ENCODE measurements at regions not wholly inside any gene's neighbourhood (a gene's known extent, or its start where the extent isn't known, plus 50 kb on each side); places are given as distances from the start of the nearest gene placed in this dataset.

GRCh38 chr9:108196332-108197007 is 659.3 kb downstream of the ACTL7B start:
- DNase-seq (ENCODE audit: low spot score in 2 of 2) (no peak), ATAC-seq (replicated peaks; ENCODE audit: extremely low read depth, poor library complexity, severe bottlenecking) (no peak)
- H3K27ac Mint-ChIP-seq (ENCODE audit: low read depth), result no peak overlapping the region
- H3K4me1 Mint-ChIP-seq, result no peaks in the 10 kb centered on the region
- peaks cover 2% of the 10 kb centered on the region for H3K36me3 Mint-ChIP-seq (ENCODE audit: insufficient read depth)
- H3K4me3 Mint-ChIP-seq, result no peak overlapping the region
- H3K27me3 Mint-ChIP-seq, result no peaks in the 10 kb centered on the region
- peaks cover 24% of the 10 kb centered on the region for H3K9me3 Mint-ChIP-seq

- no peaks in the 10 kb centered on the region for H3K27me3 Mint-ChIP-seq
- peaks cover 18% of the 10 kb centered on the region for H3K9me3 Mint-ChIP-seq
- no peak for DNase-seq (ENCODE audit: low spot score in 2 of 2)
- no peak overlapping the region for H3K27ac Mint-ChIP-seq (ENCODE audit: low read depth)
- H3K4me1 Mint-ChIP-seq, result no peaks in the 10 kb centered on the region
- no peak overlapping the region for H3K4me3 Mint-ChIP-seq
- no peak for ATAC-seq (replicated peaks; ENCODE audit: extremely low read depth, poor library complexity, severe bottlenecking)
- no peaks in the 10 kb centered on the region for H3K36me3 Mint-ChIP-seq (ENCODE audit: insufficient read depth)
These were observed 661.6 kb downstream of the ACTL7B start for GRCh38 chr9:108194154-108194553.

DNA sequence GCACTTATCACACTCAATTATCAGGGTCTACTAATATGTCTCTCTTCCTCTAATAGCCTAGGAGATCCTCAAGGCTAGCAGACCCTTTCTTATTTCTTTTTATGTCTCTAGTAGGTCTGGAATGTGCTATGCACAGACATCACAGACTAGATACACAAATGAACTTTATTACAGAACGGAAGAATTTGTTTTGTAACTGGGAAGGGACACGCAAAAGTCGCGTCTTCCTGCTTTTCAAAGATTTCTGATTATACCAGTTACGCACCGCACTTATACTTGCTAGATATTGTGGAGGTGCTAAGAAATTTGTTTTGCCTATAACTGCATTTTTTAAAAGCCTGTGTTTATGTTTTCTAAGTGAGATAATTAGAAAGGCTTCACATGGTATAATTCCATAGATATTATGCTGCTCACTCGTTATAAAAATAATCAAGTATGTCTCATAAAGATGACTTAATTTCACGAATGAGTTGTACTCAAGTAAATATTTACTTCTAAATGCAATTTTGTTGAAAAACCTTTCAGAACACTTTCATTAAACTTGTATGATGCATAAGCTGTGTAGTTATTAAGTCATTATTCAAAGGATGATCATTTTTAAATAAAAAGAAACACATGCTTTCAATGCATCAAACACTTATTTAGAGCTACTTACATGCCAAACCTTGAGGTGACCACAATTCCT is 662.6 kb downstream of the ACTL7B start:
- Mint-ChIP-seq H3K27me3 (no peaks in the 10 kb centered on the region), H3K9me3 (peaks cover 18% of the 10 kb centered on the region), H3K4me1 (no peaks in the 10 kb centered on the region), H3K4me3 (no peak overlapping the region), H3K36me3 (ENCODE audit: insufficient read depth) (no peaks in the 10 kb centered on the region), H3K27ac (ENCODE audit: low read depth) (no peak overlapping the region)
- no peak for ATAC-seq (replicated peaks; ENCODE audit: extremely low read depth, poor library complexity, severe bottlenecking)
- no peak for DNase-seq (ENCODE audit: low spot score in 2 of 2)

GRCh38 chr9:108191065-108191464 is 664.7 kb downstream of the ACTL7B start:
- DNase-seq (ENCODE audit: low spot score in 2 of 2) (no peak), ATAC-seq (replicated peaks; ENCODE audit: extremely low read depth, poor library complexity, severe bottlenecking) (no peak)
- Mint-ChIP-seq H3K27ac (ENCODE audit: low read depth) (no peak overlapping the region), H3K4me3 (no peak overlapping the region), H3K36me3 (ENCODE audit: insufficient read depth) (no peaks in the 10 kb centered on the region), H3K27me3 (no peaks in the 10 kb centered on the region), H3K9me3 (peaks cover 18% of the 10 kb centered on the region), H3K4me1 (no peaks in the 10 kb centered on the region)

GRCh38 chr9:108188976-108189375 is 666.8 kb downstream of the ACTL7B start:
- Mint-ChIP-seq H3K9me3 (peaks cover 19% of the 10 kb centered on the region), H3K27ac (ENCODE audit: low read depth) (no peak overlapping the region), H3K36me3 (ENCODE audit: insufficient read depth) (no peaks in the 10 kb centered on the region), H3K4me1 (no peaks in the 10 kb centered on the region), H3K4me3 (no peak overlapping the region), H3K27me3 (no peaks in the 10 kb centered on the region)
- no peak for ATAC-seq (replicated peaks; ENCODE audit: extremely low read depth, poor library complexity, severe bottlenecking)
- DNase-seq (ENCODE audit: low spot score in 2 of 2), result no peak

DNA sequence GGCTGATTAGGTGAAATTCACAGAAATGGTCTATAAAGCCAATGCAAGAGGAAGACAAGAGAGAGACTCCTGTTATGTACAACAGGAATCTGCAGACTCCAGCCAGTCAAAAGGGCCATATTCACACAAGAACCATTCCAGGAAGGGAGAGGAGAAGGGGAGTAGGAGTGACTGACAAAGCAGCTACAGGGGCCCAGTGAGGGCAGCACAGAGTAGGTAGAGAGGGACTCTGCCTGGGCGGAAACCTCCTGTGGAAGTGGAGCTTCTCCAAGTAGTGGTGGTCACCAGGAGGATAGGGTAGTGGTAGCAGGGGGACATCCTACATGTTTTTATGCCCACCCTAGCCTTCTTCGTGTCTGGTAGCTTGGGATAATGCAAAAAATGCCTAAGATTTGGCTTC is 667.3 kb downstream of the ACTL7B start:
- no peaks in the 10 kb centered on the region for H3K27me3 Mint-ChIP-seq
- peaks cover 24% of the 10 kb centered on the region for H3K9me3 Mint-ChIP-seq
- H3K4me3 Mint-ChIP-seq, result no peak overlapping the region
- no peaks in the 10 kb centered on the region for H3K4me1 Mint-ChIP-seq
- no peaks in the 10 kb centered on the region for H3K36me3 Mint-ChIP-seq (ENCODE audit: insufficient read depth)
- H3K27ac Mint-ChIP-seq (ENCODE audit: low read depth), result no peak overlapping the region
- DNase-seq (ENCODE audit: low spot score in 2 of 2) (no peak), ATAC-seq (replicated peaks; ENCODE audit: extremely low read depth, poor library complexity, severe bottlenecking) (no peak)

DNA sequence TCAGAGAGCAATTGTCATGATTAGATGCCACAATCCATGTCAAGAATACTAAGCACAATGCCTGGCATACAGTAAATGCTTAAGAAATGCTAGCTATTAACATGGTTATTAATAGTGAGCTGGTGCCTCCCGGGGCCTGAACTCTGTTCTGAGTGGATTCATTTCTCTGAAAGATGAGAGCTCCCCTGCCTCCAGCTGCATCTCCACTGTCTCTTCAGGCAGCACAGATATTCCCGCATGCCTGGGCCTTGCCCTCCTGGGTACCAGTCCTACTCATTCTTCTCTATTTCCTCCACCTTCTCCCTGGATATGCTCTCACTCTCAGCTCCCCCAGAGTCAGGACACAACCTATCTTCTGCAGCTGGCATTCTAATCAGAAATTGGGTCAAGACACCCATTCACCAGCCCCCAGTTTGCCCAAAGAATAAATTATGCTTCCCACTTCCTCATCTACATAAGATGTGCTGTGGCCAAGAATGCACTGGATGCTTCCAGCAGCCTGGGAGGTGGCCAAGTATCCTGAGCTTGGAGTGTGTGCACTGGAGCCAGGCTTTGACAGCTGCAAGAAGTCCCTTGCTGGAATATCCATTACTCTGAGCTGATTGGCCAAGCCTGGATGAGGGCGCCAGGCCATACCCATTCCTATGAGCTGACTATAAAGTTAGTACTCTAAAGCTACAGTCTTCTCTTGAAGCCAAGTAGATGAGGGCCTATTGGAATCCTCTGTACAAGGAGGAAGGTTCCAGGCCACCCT is 669.0 kb downstream of the ACTL7B start:
- Mint-ChIP-seq H3K4me3 (no peak overlapping the region), H3K4me1 (no peaks in the 10 kb centered on the region), H3K9me3 (peaks cover 19% of the 10 kb centered on the region), H3K27ac (ENCODE audit: low read depth) (no peak overlapping the region), H3K27me3 (no peaks in the 10 kb centered on the region), H3K36me3 (ENCODE audit: insufficient read depth) (no peaks in the 10 kb centered on the region)
- ATAC-seq (replicated peaks; ENCODE audit: extremely low read depth, poor library complexity, severe bottlenecking), result no peak
- DNase-seq (ENCODE audit: low spot score in 2 of 2), result no peak

DNA sequence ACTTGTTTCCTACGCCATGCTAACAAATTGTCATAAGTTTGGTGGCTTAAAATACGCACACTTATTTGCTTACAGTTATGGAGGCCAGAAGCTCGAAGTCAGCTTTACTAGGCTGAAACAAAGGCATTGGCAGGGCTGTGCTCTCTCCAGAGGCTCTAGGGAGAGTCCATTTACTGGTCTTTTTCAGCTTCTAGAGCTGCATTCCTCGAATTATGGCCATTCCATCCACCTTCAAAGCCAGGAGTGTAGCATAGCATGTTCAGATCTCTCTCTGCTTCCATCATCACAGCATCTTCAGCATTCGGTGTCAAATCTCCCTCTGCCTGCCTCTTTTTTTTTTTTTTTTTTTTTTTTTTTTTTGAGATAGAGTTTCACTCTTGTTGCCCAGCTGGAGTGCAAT is 670.2 kb downstream of the ACTL7B start:
- Mint-ChIP-seq H3K27me3 (no peaks in the 10 kb centered on the region), H3K27ac (ENCODE audit: low read depth) (no peak overlapping the region), H3K4me1 (no peaks in the 10 kb centered on the region), H3K4me3 (no peak overlapping the region), H3K9me3 (peaks cover 21% of the 10 kb centered on the region), H3K36me3 (ENCODE audit: insufficient read depth) (no peaks in the 10 kb centered on the region)
- no peak for ATAC-seq (replicated peaks; ENCODE audit: extremely low read depth, poor library complexity, severe bottlenecking)
- no peak for DNase-seq (ENCODE audit: low spot score in 2 of 2)

DNA sequence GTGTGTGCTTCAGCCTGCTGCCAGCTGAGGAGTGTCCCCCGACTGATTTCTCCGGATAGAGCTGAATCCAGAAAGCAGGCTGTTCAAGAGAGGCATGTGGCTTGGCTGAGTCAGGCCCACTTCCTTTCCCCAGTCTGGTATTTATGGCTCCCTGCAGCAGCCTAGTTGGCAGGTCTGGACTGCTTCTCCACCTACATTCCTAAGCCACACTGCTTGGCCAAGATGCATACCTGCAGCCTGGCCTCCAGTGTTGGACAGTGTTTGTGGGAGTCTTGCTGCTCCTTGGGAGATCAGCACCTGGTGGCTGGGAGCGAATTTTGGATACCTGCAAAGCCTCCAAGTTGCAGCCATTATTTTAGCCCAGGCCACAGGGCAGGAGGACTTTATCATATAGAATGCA is 670.8 kb downstream of the ACTL7B start:
- H3K27ac Mint-ChIP-seq (ENCODE audit: low read depth), result no peak overlapping the region
- peaks cover 17% of the 10 kb centered on the region for H3K9me3 Mint-ChIP-seq
- H3K4me3 Mint-ChIP-seq, result no peak overlapping the region
- DNase-seq (ENCODE audit: low spot score in 2 of 2), result no peak
- H3K36me3 Mint-ChIP-seq (ENCODE audit: insufficient read depth), result no peaks in the 10 kb centered on the region
- ATAC-seq (replicated peaks; ENCODE audit: extremely low read depth, poor library complexity, severe bottlenecking), result no peak
- no peaks in the 10 kb centered on the region for H3K27me3 Mint-ChIP-seq
- H3K4me1 Mint-ChIP-seq, result no peaks in the 10 kb centered on the region

GRCh38 chr9:108184009-108184408 is 671.8 kb downstream of the ACTL7B start:
- H3K27ac Mint-ChIP-seq (ENCODE audit: low read depth), result no peak overlapping the region
- no peaks in the 10 kb centered on the region for H3K36me3 Mint-ChIP-seq (ENCODE audit: insufficient read depth)
- no peak overlapping the region for H3K4me3 Mint-ChIP-seq
- no peaks in the 10 kb centered on the region for H3K27me3 Mint-ChIP-seq
- DNase-seq (ENCODE audit: low spot score in 2 of 2), result no peak
- H3K9me3 Mint-ChIP-seq, result peaks cover 17% of the 10 kb centered on the region
- no peak for ATAC-seq (replicated peaks; ENCODE audit: extremely low read depth, poor library complexity, severe bottlenecking)
- no peaks in the 10 kb centered on the region for H3K4me1 Mint-ChIP-seq

- ATAC-seq (replicated peaks; ENCODE audit: extremely low read depth, poor library complexity, severe bottlenecking) (no peak), DNase-seq (ENCODE audit: low spot score in 2 of 2) (no peak)
- H3K27ac Mint-ChIP-seq (ENCODE audit: low read depth), result no peak overlapping the region
- no peaks in the 10 kb centered on the region for H3K27me3 Mint-ChIP-seq
- no peak overlapping the region for H3K4me3 Mint-ChIP-seq
- H3K36me3 Mint-ChIP-seq (ENCODE audit: insufficient read depth), result no peaks in the 10 kb centered on the region
- peaks cover 17% of the 10 kb centered on the region for H3K9me3 Mint-ChIP-seq
- H3K4me1 Mint-ChIP-seq, result no peaks in the 10 kb centered on the region
These were observed 672.8 kb downstream of the ACTL7B start for GRCh38 chr9:108182950-108183381.

DNA sequence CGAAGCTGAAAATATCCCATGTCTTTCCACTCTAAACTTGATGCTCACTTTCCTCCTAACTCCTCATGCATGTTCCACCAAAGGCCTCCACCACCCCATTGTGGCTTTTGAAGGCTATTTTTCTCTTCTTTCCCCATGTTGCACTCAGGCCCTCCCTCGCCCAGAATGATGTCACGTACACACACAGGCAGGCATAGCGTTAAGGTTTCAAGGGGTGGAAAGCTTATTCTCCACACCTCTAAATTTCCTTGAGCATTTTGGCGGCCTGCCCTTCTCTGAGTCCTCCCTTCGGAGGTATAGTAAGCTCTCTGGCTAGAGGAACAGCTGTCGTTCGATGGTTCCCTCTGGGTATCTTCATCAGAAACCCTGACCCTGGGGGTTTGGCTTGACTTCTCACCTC is 673.5 kb downstream of the ACTL7B start:
- H3K36me3 Mint-ChIP-seq (ENCODE audit: insufficient read depth), result no peaks in the 10 kb centered on the region
- DNase-seq (ENCODE audit: low spot score in 2 of 2) (no peak), ATAC-seq (replicated peaks; ENCODE audit: extremely low read depth, poor library complexity, severe bottlenecking) (no peak)
- no peaks in the 10 kb centered on the region for H3K4me1 Mint-ChIP-seq
- H3K27ac Mint-ChIP-seq (ENCODE audit: low read depth), result no peak overlapping the region
- H3K9me3 Mint-ChIP-seq, result peaks cover 17% of the 10 kb centered on the region
- H3K4me3 Mint-ChIP-seq, result no peak overlapping the region
- H3K27me3 Mint-ChIP-seq, result no peaks in the 10 kb centered on the region

- Mint-ChIP-seq H3K36me3 (ENCODE audit: insufficient read depth) (no peaks in the 10 kb centered on the region), H3K27ac (ENCODE audit: low read depth) (no peak overlapping the region), H3K4me1 (no peaks in the 10 kb centered on the region), H3K4me3 (no peak overlapping the region), H3K9me3 (peaks cover 17% of the 10 kb centered on the region), H3K27me3 (no peaks in the 10 kb centered on the region)
- no peak for ATAC-seq (replicated peaks; ENCODE audit: extremely low read depth, poor library complexity, severe bottlenecking)
- DNase-seq (ENCODE audit: low spot score in 2 of 2), result no peak
These were observed 674.3 kb downstream of the ACTL7B start for GRCh38 chr9:108181441-108181840.

Data from central memory CD8-positive, alpha-beta T cell (primary cell).